GM23338 (cell line): ENCODE measurements at regions not wholly inside any gene's neighbourhood (a gene's known extent, or its start where the extent isn't known, plus 50 kb on each side); places are given as distances from the start of the nearest gene placed in this dataset.

ENCODE experiments used
- POLR2AphosphoS5 ChIP-seq: IDR thresholded peaks from 2 replicates; pipeline ENCODE4 v1.6.1; 2016; ENCODE audit warnings: antibody characterized with exemption, low read depth
- REST ChIP-seq: IDR thresholded peaks from one replicate; pipeline ENCODE4 v1.6.1; 2018; ENCODE audit warnings: antibody characterized with exemption; ENCODE audit not compliant: unreplicated experiment
- TF ChIP-seq, protein P1 (sequence below), 2 experiments: fragments of 200-600 bp in 1 of 2; sonication (generic) in 1 of 2; conservative IDR thresholded peaks; 2 replicates each; pipeline versions ENCODE4 v1.5.1 to v1.6.1; 2016 to 2017; ENCODE audit warnings: antibody characterized with exemption in 2 of 2, low read depth in 2 of 2, mild to moderate bottlenecking in 2 of 2, moderate library complexity in 1 of 2

DNA sequence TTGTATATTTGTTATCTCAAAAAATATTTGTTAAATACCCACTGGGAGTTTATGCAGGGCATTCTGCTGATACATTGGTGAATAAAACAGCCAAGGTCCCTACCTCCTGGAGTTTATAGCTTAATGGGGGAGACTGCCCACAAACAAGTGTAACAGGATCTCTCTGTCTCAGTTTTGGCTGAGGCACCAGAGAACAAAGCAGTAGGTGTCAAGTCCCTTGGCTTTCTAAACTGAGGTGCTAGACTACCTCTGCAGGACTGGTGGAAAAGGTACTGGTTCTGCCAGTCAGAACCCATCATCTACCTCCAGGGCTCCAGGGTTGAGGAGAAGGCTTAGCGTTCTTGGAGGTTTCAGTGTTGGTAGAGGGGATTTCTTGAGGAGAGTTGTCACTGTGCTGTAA is 188.4 kb upstream of the ELL2 start:
- TF ChIP-seq POLR2AphosphoS5 = no peak
- TF ChIP-seq, protein P1, sequence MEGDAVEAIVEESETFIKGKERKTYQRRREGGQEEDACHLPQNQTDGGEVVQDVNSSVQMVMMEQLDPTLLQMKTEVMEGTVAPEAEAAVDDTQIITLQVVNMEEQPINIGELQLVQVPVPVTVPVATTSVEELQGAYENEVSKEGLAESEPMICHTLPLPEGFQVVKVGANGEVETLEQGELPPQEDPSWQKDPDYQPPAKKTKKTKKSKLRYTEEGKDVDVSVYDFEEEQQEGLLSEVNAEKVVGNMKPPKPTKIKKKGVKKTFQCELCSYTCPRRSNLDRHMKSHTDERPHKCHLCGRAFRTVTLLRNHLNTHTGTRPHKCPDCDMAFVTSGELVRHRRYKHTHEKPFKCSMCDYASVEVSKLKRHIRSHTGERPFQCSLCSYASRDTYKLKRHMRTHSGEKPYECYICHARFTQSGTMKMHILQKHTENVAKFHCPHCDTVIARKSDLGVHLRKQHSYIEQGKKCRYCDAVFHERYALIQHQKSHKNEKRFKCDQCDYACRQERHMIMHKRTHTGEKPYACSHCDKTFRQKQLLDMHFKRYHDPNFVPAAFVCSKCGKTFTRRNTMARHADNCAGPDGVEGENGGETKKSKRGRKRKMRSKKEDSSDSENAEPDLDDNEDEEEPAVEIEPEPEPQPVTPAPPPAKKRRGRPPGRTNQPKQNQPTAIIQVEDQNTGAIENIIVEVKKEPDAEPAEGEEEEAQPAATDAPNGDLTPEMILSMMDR (conservative IDR thresholded peaks at IDR 0.05; ENCODE audit: low read depth in 2 of 2) = no peak
- no peak for TF ChIP-seq REST
